Heart left ventricle (tissue), 13 donors: ENCODE measurements at regions not wholly inside any gene's neighbourhood (a gene's known extent, or its start where the extent isn't known, plus 50 kb on each side); places are given as distances from the start of the nearest gene placed in this dataset.

Source experiments
- POLR2A ChIP-seq, 2 donors: fragments of 450-650 bp; IDR thresholded peaks; one replicate each; pipeline ENCODE4 v1.6.1; 2017; ENCODE audit warnings: antibody characterized with exemption in 2 of 2, mild to moderate bottlenecking in 2 of 2, moderate library complexity in 2 of 2
- TF ChIP-seq, protein P1 (sequence below), 12 donors: fragments of 200-600 bp; sonication (generic) in 4 of 12; IDR thresholded peaks; one replicate each; pipeline versions ENCODE4 v1.5.0 to v1.8.0; 2018 to 2022; ENCODE audit warnings: antibody characterized with exemption in 12 of 12, mild to moderate bottlenecking in 5 of 12
- donor health status: ischemic (EF 13 %, LVEDD 7.1; RV severe dilation, severe dysfunction).
- donor health status: DM: no; HTN: yes; CAD: no.
- donor health status: DM: no; HTN: no; CAD: no.
- donor health status: ischemic (EF 25% LVEDD 6.9; RV normal size, moderate dysfunction).
- donor health status: ischemic (EF 25% LVEDD 5.7; RV mildly dilated, moderate dysfunction).
- donor health status: ischemic (EF 35%, LVEDD 5.7; RV mildly dilated, moderate dysfunction).
- donor health status: nonischemic (EF 11% LVEDD 7.7; RV severe dilation, severe dysfunction).
- donor health status: DM: yes; HTN: yes; CAD: no.
- donor health status: PGD.
- donor health status: ischemic (EF 29% LVEDD 5.4; RV normal size, mild dysfunction).
- donor health status: nonischemic (EF 23%, LVEDD 6.1; RV moderate dilation, normal function).

DNA sequence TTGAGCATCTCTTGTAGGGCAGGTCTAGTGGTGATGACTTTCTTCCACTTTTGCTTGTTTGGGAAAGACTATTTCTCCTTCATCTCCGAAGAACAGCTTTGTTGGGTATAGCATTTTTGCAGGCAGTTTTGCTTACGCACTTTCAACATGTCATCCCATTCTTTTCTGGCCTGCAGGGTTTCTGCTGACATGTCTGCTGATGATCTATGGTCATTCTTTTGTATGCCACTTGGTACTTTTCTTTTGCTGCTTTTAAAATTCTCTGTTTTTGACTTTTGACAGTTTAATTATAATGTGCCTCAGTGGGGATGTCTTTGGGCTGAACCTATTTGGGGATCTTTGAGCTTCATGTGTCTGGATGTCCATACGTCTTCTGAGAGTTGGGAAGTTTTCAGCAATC lies 78.2 kb downstream of the PTHLH start:
- TF ChIP-seq, protein P1, sequence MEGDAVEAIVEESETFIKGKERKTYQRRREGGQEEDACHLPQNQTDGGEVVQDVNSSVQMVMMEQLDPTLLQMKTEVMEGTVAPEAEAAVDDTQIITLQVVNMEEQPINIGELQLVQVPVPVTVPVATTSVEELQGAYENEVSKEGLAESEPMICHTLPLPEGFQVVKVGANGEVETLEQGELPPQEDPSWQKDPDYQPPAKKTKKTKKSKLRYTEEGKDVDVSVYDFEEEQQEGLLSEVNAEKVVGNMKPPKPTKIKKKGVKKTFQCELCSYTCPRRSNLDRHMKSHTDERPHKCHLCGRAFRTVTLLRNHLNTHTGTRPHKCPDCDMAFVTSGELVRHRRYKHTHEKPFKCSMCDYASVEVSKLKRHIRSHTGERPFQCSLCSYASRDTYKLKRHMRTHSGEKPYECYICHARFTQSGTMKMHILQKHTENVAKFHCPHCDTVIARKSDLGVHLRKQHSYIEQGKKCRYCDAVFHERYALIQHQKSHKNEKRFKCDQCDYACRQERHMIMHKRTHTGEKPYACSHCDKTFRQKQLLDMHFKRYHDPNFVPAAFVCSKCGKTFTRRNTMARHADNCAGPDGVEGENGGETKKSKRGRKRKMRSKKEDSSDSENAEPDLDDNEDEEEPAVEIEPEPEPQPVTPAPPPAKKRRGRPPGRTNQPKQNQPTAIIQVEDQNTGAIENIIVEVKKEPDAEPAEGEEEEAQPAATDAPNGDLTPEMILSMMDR (IDR thresholded peaks at IDR 0.05) = no peak
- no peak for TF ChIP-seq POLR2A (IDR thresholded peaks at IDR 0.05)
